IMR-90 (cell line): ENCODE measurements at regions not wholly inside any gene's neighbourhood (a gene's known extent, or its start where the extent isn't known, plus 50 kb on each side); places are given as distances from the start of the nearest gene placed in this dataset.

Source experiments
- ATAC-seq: fragments of 200-7000 bp; cut with Tn5 transposase; 2 replicates; pipeline ENCODE4 v1.9.1; 2020; ENCODE audit warnings: low read depth, mild to moderate bottlenecking, moderate library complexity
- BruUV-seq: library from RNA; stranded (reverse); fragments of 400-500 nt; replicated peaks from 2 replicates; lab custom pipeline; 2021; lab: Mats Ljungman, UMichigan
- CTCF ChIA-PET: fragments of 300-600 bp; formaldehyde crosslinking; extraction: SDS; loops from one replicate; lab custom pipeline; 2021; ENCODE audit warnings: antibody characterized with exemption; lab: Yijun Ruan, JAX
- POLR2A ChIA-PET: fragments of 300-600 bp; sonication (Branson Sonifier 250); formaldehyde crosslinking; loops from one replicate; lab custom pipeline; 2022; ENCODE audit warnings: antibody characterized with exemption; ENCODE audit not compliant: unreplicated experiment; lab: Charles Lee
- DNase-seq: peaks from one replicate; pipeline ENCODE4 v3.0.0; 2013
- H2AFZ ChIP-seq: replicated peaks from 2 replicates; pipeline ENCODE3; 2013; ENCODE audit warnings: low read length, mild to moderate bottlenecking; ENCODE audit not compliant: poor library complexity
- H2AK5ac ChIP-seq: 2 replicates; pipeline ENCODE4 v1.6.1; 2013; ENCODE audit warnings: low read depth, low read length, inconsistent platforms
- H2AK9ac ChIP-seq: replicated peaks from 2 replicates; pipeline ENCODE3; 2013; ENCODE audit warnings: mild to moderate bottlenecking, low read depth, low read length, moderate library complexity; ENCODE audit not compliant: poor library complexity
- H2BK120ac ChIP-seq: 2 replicates; pipeline ENCODE4 v1.6.1; 2013; ENCODE audit warnings: low read depth, low read length, inconsistent platforms
- H2BK15ac ChIP-seq: 3 replicates; pipeline ENCODE4 v1.6.1; 2013; ENCODE audit warnings: low read depth, low read length, inconsistent platforms
- H2BK20ac ChIP-seq: 2 replicates; pipeline ENCODE4 v1.6.1; 2013; ENCODE audit warnings: low read depth, mild to moderate bottlenecking, inconsistent platforms, low read length, moderate library complexity
- H2BK5ac ChIP-seq: 2 replicates; pipeline ENCODE4 v1.6.1; 2013; ENCODE audit warnings: mild to moderate bottlenecking, low read depth, low read length, inconsistent platforms; ENCODE audit not compliant: poor library complexity, severe bottlenecking
- H3K14ac ChIP-seq: replicated peaks from 2 replicates; pipeline ENCODE4 v1.6.1; 2013; ENCODE audit warnings: low read depth, low read length, inconsistent platforms
- H3K18ac ChIP-seq: 2 replicates; pipeline ENCODE4 v1.6.1; 2013; ENCODE audit warnings: low read depth, low read length, control low read depth
- H3K23ac ChIP-seq: 2 replicates; pipeline ENCODE4 v1.6.1; 2013; ENCODE audit warnings: low read depth, low read length, inconsistent platforms
- H3K27ac ChIP-seq: 2 replicates; pipeline ENCODE4 v1.5.1; 2013; ENCODE audit warnings: mild to moderate bottlenecking, control low read depth, low read length; ENCODE audit not compliant: insufficient read depth
- H3K27me3 ChIP-seq: 2 replicates; pipeline ENCODE4 v1.6.1; 2013; ENCODE audit warnings: low read length; ENCODE audit not compliant: control insufficient read depth, insufficient read depth
- H3K36me3 ChIP-seq: 2 replicates; pipeline ENCODE4 v1.6.1; 2013; ENCODE audit warnings: low read length, mixed read lengths; ENCODE audit not compliant: control insufficient read depth, insufficient read depth
- H3K4ac ChIP-seq: 2 replicates; pipeline ENCODE4 v1.6.1; 2013; ENCODE audit warnings: low read depth, low read length, inconsistent platforms
- H3K4me1 ChIP-seq: 2 replicates; pipeline ENCODE4 v1.6.1; 2013; ENCODE audit warnings: low read length, mixed read lengths; ENCODE audit not compliant: control insufficient read depth, insufficient read depth
- H3K4me2 ChIP-seq: 2 replicates; pipeline ENCODE4 v1.6.1; 2013; ENCODE audit warnings: low read depth, mild to moderate bottlenecking, control low read depth, low read length, moderate library complexity
- H3K4me3 ChIP-seq: 2 replicates; pipeline ENCODE4 v1.5.1; 2013; ENCODE audit warnings: low read depth, mild to moderate bottlenecking, control low read depth, low read length, moderate library complexity; ENCODE audit not compliant: insufficient read depth
- H3K56ac ChIP-seq: 2 replicates; pipeline ENCODE4 v1.6.1; 2013; ENCODE audit warnings: low read length, inconsistent platforms; ENCODE audit not compliant: insufficient read depth; ENCODE audit errors: extremely low read depth
- H3K79me1 ChIP-seq, 2 experiments: 2 replicates each; pipeline ENCODE4 v1.6.1; 2013; ENCODE audit warnings: low read length in 2 of 2, inconsistent platforms in 1 of 2, low read depth in 1 of 2
- H3K9ac ChIP-seq: 2 replicates; pipeline ENCODE4 v1.6.1; 2013; ENCODE audit warnings: low read depth, low read length, control low read depth
- H3K9me1 ChIP-seq: 2 replicates; pipeline ENCODE4 v1.6.1; 2013; ENCODE audit warnings: low read length, inconsistent platforms; ENCODE audit not compliant: insufficient read depth
- H3K9me3 ChIP-seq: 2 replicates; pipeline ENCODE4 v1.6.1; 2013; ENCODE audit warnings: low read length; ENCODE audit not compliant: control insufficient read depth, insufficient read depth
- H4K20me1 ChIP-seq: 2 replicates; pipeline ENCODE4 v1.6.1; 2013; ENCODE audit warnings: low read length, inconsistent platforms; ENCODE audit not compliant: insufficient read depth
- H4K5ac ChIP-seq: 2 replicates; pipeline ENCODE4 v1.6.1; 2013; ENCODE audit warnings: mild to moderate bottlenecking, low read depth, low read length, control low read depth
- H4K8ac ChIP-seq, 2 experiments: 2 replicates each; pipeline ENCODE4 v1.6.1; 2013; ENCODE audit warnings: low read depth in 2 of 2, low read length in 2 of 2, control low read depth in 1 of 2, inconsistent platforms in 1 of 2
- H4K91ac ChIP-seq: 2 replicates; pipeline ENCODE4 v1.6.1; 2013; ENCODE audit warnings: low read depth, low read length, inconsistent platforms; ENCODE audit not compliant: insufficient read depth
- BHLHE40 ChIP-seq: fragments of 150-350 bp; IDR thresholded peaks from 2 replicates; pipeline ENCODE4 v1.6.1; 2016; ENCODE audit warnings: mild to moderate bottlenecking, low read depth, low read length
- NFE2L2 ChIP-seq: fragments of 150-350 bp; IDR thresholded peaks from 2 replicates; pipeline ENCODE4 v1.6.1; 2016; ENCODE audit warnings: low read depth, mild to moderate bottlenecking, low read length
- WGBS, 2 experiments: methylation state at CpG; one replicate each; pipeline versions ENCODE4 v1.1.5 to v1.1.7; 2013; ENCODE audit warnings: missing lambda C conversion rate in 2 of 2; ENCODE audit not compliant: insufficient read length in 1 of 2; ENCODE audit errors: extremely low coverage in 2 of 2; 5-methylcytosine and 5-hydroxymethylcytosine counted together
- dilution Hi-C: fragments of 300-500 bp; cut with HindIII; formaldehyde crosslinking; loops from one replicate; pipeline ENCODE4 v1.14.3; 2018; ENCODE audit warnings: low sequenced_read_pairs; ENCODE audit not compliant: unreplicated experiment
- in situ Hi-C: fragments of 300-500 bp; cut with MboI; formaldehyde crosslinking; loops from 3 replicates; pipeline ENCODE4 v1.14.3; 2019; ENCODE audit warnings: low sequenced_read_pairs, inconsistent platforms, mixed read lengths
- intact Hi-C: fragments of 100-400 bp; cut with micrococcal nuclease; formaldehyde crosslinking; loops from 2 replicates; pipeline ENCODE4 v1.10.0; 2022

- dilution Hi-C loops, result no loop called here
- Histone ChIP-seq H3K79me1 (no peaks in the 10 kb centered on the region), H3K4me1 (no peaks in the 10 kb centered on the region), H2AK5ac (no peak overlapping the region), H3K9me3 (no peaks in the 10 kb centered on the region), H3K9me1 (no peaks in the 10 kb centered on the region), H3K14ac (no peak overlapping the region), H2BK20ac (no peak overlapping the region), H3K4ac (no peak overlapping the region), H3K56ac (no peak overlapping the region), H4K20me1 (no peaks in the 10 kb centered on the region), H3K23ac (no peak overlapping the region), H3K27me3 (no peaks in the 10 kb centered on the region), H4K5ac (no peak overlapping the region), H2AFZ (no peak overlapping the region), H4K91ac (no peak overlapping the region), H2BK15ac (no peak overlapping the region), H3K9ac (no peak overlapping the region), H2BK5ac (no peak overlapping the region), H3K4me3 (no peak overlapping the region), H4K8ac (no peak overlapping the region), H2AK9ac (no peak overlapping the region), H3K4me2 (no peak overlapping the region), H3K18ac (no peak overlapping the region), H2BK120ac (no peak overlapping the region), H3K36me3 (no peaks in the 10 kb centered on the region), H3K27ac (no peak overlapping the region)
- no peak for DNase-seq
- ChIA-PET POLR2A (interaction anchor here (0.6 kb wide), 1 partner anchor 47 kb away, joined by 3 read pairs; no protein-coding TSS in a partner anchor), CTCF (interaction anchor here (0.7 kb wide), 1 partner anchor 147 kb away, joined by 4 read pairs; no protein-coding TSS in a partner anchor)
- no peak for TF ChIP-seq BHLHE40
- no peak for TF ChIP-seq NFE2L2
- in situ Hi-C loops, result no loop called here
- BruUV-seq, result no TSS peak
- no peak for ATAC-seq
- WGBS, 2 experiments, result no CpG with 5 or more reads among the region's 3 CpGs
- intact Hi-C loops, result no loop called here
These were observed 590.8 kb downstream of the OTOL1 start for GRCh38 chr3:162087361-162087760.
